Posterior vena cava (tissue), 2 donors: ENCODE measurements at regions not wholly inside any gene's neighbourhood (a gene's known extent, or its start where the extent isn't known, plus 50 kb on each side); places are given as distances from the start of the nearest gene placed in this dataset.

Experiments
- DNase-seq: peaks from one replicate; pipeline ENCODE4 v3.0.0-alpha.2; 2020; ENCODE audit warnings: low spot score
- intact Hi-C, 2 donors: fragments of 100-400 bp; cut with DNase I; formaldehyde crosslinking; loops; one replicate each; pipeline versions ENCODE4 v1.14.1 to v1.14.2; 2022 to 2023
- donor health status: DM: yes; HTN: yes; CAD: no.
- donor health status: DM: yes; HTN: yes; CAD: no.

DNA sequence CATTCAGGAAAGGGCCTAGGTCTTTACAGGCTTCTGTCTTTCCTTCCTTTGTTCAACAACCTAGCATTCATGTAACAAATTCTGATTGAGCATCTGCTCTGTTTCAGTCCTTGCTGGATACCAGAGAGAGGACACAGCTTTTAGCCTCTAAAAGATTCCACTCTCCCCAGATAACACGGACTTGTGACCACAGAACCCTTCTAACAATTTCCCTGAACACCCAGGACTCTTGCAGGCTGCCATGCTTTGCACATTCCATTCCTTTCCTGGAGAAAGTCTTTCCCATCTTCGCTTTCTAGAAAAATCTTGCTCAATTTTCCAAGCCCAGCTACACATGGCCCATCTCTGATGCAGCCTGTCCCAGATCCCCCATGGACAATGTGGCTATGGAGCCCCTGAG is 310.9 kb downstream of the ACTL7B start:
- intact Hi-C loops: no loop called here

GRCh38 chr9:108543251-108543778 is 312.5 kb downstream of the ACTL7B start:
- intact Hi-C loops: no loop called here

More for the DNA sequence above, 310.9 kb downstream of the ACTL7B start:
- DNase-seq: no peak

GRCh38 chr9:108537756-108538155 is 318.0 kb downstream of the ACTL7B start:
- intact Hi-C loops: no loop called here
- no peak for DNase-seq

More at GRCh38 chr9:108543251-108543778, 312.5 kb downstream of the ACTL7B start:
- no peak for DNase-seq

- no peak for DNase-seq
- intact Hi-C loops: no loop called here
Measured at GRCh38 chr9:108536836-108537601, 318.8 kb downstream of the ACTL7B start.

- intact Hi-C loops: no loop called here
- DNase-seq: no peak
Measured at GRCh38 chr9:108535526-108535925, 320.3 kb downstream of the ACTL7B start.

DNA sequence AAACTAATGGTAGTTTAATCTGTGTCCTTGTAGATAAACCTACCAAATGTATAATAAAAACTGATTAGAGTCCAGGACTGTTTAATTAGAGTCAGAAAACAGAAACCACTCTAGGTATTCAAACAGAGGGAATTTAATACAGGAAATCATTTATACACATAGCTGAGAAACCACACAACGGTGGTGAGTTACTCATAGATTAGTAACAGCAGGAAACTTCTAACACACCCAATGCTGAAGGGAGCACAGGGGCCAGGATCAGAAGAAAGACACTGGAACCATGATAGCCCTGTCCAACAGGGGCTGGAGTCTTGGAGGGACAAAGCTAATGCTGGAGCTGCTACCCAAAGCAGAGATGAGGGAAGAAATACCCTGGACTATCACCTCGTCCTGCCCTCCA is 321.0 kb downstream of the ACTL7B start:
- intact Hi-C loops: no loop called here
- no peak for DNase-seq

GRCh38 chr9:108530141-108530540 is 325.6 kb downstream of the ACTL7B start:
- no peak for DNase-seq
- intact Hi-C loops: no loop called here

- no peak for DNase-seq
- intact Hi-C loops: no loop called here
Measured at GRCh38 chr9:108528231-108528630, 327.6 kb downstream of the ACTL7B start.

DNA sequence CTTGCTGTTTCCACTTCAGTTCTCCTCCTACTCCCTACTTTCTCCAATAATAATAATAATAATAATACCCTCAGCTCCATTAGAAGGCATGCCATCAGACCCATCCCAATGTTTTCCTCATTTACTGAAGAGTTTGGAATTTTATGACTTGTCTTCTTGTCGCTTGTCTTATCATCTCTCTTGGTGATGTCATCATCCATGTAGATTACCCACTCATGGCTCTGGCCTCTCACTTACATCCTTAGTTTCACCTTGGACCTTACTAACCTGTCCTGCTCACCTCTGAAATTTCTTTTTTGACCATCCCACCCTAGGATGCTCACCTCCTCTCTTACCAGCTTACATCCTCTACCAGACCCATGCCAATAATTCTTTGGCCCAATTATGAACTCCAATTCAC is 329.3 kb downstream of the ACTL7B start:
- no peak for DNase-seq
- intact Hi-C loops: no loop called here

DNA sequence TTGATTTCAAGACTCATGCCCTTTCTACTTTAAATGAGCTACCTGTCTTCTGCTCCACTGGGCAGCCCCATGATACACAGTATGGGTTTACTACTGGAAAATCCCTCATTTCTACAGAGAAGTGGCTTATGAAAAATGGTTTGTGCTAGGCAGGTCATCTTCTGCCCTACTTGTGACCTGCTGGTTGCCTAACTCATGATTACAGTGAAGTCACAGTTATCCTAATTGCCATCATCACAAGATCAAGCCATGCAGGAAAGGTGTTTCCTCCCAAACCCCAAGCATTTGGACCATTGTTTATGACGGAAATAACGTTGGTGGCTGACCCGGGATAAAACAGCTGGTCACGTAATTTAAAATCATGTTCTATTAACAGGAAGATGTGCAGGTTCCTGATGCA is 330.6 kb downstream of the ACTL7B start:
- no peak for DNase-seq
- intact Hi-C loops: no loop called here

DNA sequence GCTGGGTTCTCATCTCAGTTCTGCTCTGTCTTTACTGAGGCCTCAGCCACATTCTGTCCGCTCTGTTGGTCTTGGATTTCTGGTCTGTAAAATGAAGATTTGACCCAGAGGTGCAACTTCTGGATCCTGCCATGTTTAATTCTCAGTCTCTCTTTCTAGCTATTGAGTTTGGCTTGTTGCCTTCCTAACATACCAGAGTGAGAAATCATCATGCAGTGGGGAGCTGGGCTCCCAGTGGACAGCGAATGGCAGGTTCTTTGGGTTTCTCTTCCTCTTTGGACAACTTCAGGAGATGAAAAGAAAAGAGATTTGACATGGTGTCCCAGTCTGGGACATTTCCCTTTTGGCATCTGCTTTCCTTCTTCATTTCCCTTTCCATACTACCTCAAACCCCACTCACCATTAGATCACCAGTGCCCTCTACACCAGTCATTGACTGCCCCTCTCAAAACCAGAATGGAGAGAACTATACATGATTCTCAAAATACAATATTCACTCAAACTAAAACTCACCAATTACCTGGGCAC is 334.7 kb downstream of the ACTL7B start:
- no peak for DNase-seq
- intact Hi-C loops: no loop called here

DNA sequence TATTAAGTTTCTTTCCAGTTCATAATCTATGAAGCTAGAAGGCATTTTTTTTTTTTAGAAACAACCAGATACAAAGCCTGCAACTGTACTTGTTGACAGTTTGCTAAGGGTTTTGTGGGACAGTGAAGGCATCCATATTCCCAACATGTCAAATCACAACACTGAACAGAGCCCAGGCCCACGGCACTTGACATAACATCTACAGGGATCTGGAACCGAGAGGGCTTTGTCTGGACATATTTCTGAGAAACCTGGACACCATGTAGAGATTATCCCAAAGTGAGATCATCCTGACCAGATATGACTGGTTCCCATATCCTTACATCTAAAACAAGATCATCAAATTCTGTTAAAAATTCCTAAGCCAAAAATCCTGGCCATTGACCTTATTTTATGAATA is 336.3 kb downstream of the ACTL7B start:
- DNase-seq: no peak

GRCh38 chr9:108517651-108518365 is 338.0 kb downstream of the ACTL7B start:
- DNase-seq: no peak
- intact Hi-C loops: no loop called here

More for the DNA sequence above, 336.3 kb downstream of the ACTL7B start:
- intact Hi-C loops: no loop called here

DNA sequence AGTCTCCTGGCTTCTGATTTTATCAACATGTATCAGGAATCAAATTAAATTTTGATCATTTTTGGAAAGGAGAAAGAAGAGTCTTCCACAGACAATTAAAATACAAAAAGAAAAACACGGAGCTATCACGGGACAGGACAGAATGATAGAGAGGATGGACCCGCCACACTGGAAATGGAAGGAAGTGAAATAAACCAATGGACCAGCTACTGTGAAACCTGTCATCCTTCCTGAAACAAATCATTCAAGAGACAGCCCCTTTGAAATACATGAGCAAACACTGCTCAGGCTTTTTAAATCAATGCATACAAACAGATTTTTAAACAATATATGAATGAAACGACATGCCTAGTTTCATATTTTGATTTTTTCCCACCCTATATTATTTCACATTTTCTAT is 339.4 kb downstream of the ACTL7B start:
- DNase-seq: no peak
- intact Hi-C loops: no loop called here

DNA sequence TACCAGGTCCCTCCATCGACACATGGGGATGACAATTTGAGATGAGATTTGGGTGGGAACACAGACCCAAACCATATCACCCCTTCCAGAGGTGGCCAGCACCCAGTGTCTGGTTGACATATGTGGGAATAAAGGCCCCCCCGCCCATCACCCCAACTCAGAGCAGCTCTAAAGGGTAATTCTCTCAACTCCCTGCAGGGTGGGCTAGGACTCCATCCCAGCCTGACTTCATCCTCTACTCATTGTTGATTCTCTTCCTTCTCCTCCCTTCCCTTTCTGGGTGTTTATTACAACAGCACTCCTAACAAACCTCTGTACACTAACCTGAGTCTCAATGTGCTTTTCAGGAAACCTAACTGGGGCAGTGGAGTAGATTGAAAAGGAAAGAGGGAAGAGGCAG is 339.9 kb downstream of the ACTL7B start:
- intact Hi-C loops: no loop called here
- DNase-seq: no peak

DNA sequence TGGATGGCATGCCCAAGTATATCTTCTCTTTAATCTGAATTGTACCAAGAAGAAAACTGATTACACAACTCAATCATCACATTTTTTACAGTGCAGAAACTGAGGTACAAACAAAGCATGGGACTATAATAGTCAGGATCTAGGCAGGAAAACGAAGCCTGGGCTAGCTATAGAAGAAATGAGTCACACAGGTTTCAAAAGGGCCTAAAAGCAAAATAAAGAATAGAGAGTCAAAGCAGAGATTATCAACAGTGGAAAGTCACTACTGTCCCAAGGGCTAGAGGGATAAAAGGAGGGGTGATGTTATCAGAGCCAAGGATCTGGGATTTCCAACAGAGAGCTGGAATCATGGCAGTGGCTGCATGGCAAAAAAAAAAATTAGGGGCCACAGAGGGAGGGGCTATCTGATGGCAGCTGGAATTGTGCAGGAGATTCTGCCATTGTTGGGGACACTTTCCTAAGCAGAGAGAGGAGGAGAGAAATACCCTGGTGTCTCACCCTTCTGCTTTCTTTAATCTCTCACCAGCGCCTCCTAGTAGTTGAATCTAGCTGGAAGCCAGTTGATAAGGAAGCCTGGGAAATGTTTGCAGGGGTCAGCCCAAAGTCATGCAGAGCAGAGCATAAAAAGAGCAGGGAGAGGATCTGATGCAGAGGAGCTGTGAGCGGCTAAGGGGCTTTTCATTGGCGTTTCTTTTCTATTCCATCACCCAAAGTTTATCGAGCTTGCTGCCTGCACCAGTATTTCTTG is 343.2 kb downstream of the ACTL7B start:
- DNase-seq: no peak

GRCh38 chr9:108511307-108511706 is 344.5 kb downstream of the ACTL7B start:
- no peak for DNase-seq
- intact Hi-C loops: no loop called here

More for the DNA sequence above, 343.2 kb downstream of the ACTL7B start:
- intact Hi-C loops: no loop called here

DNA sequence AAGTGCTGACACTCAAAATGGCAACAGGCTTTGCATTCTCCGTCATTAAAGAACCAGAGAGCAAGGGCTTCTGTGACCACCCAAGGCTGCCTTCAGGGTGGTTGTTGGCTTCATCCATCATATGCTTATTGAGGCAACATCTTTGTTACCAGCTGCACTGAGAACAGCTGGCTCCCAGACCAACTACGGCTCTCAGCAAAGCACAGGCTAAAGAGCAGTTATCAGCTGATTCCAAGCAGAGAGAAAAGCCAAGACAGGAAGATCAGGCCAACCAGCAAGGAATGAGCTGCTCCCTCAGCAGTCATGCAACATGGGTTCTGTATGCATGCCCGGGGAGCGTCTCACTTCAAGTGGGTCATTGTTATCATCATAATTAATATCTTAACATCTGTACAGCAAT is 358.9 kb downstream of the ACTL7B start:
- no peak for DNase-seq
- intact Hi-C loops: no loop called here

DNA sequence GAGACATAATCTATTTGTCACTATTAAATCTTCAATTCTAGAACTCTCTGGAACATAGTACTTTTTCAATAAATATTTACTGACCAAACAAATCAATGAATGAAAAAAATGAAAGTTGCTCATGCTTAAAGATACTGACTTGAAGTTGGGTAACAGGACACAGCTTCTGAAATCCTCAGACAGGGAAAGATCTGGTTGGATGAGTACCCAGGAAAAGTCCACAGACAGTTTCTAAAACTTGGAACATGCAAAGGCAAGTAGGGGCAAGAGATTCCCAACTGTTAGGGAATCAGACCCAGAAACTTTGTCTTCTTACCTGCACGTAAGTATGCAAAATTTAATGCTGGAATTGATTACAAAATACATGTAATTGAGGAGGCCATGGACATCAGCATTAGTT is 366.2 kb downstream of the ACTL7B start:
- intact Hi-C loops: no loop called here
- no peak for DNase-seq

DNA sequence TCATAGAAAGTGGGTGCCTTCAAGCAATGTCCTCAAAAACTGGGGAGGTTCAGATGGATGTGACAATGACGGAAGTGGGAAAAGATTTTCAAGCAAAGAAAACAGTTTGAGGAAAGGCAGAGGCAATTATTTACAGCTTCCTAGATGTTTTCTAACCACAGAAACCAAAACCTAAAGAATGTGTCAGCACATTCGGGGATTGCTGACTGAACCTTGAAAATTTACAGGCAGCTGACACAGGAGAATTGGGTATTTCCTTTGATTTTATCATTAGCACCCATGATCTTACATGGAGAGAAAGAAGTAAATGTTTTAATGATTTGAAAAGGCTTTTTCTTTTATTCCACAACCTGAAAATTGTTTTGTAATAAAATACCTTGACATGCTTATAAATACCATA is 369.0 kb downstream of the ACTL7B start:
- intact Hi-C loops: no loop called here

More for the DNA sequence above, 369.0 kb downstream of the ACTL7B start:
- no peak for DNase-seq
